ENCODE measurements at regions not wholly inside any gene's neighbourhood (a gene's known extent, or its start where the extent isn't known, plus 50 kb on each side); places are given as distances from the start of the nearest gene placed in this dataset.

GRCh38 chr4:11704186-11704830, 275.6 kb upstream of the HS3ST1 start:
- no peaks in the 10 kb centered on the region for H3K9me3 ChIP-seq (ENCODE audit: low read length)
- H4K20me1 ChIP-seq (ENCODE audit: insufficient read depth) = no peaks in the 10 kb centered on the region
- H3K36me3 ChIP-seq (ENCODE audit: insufficient read depth, low read length) = no peaks in the 10 kb centered on the region
- no peaks in the 10 kb centered on the region for H3K79me2 ChIP-seq (replicated peaks; ENCODE audit: insufficient read depth, low read length)
- H3K27ac ChIP-seq (ENCODE audit: low read length) = no peak overlapping the region
- no peak overlapping the region for H3K4me3 ChIP-seq (ENCODE audit: low read length)
- no peak overlapping the region for H3K4me2 ChIP-seq (ENCODE audit: low read length)
- H2AFZ ChIP-seq (ENCODE audit: low read depth, low read length) = no peak overlapping the region
- H3F3A ChIP-seq (ENCODE audit: insufficient read depth, low read length, poor library complexity, severe bottlenecking) = no peaks in the 10 kb centered on the region
- no peak for TF ChIP-seq RAD21 (conservative IDR thresholded peaks at IDR 0.05)
- no peaks in the 10 kb centered on the region for H3K27me3 ChIP-seq (ENCODE audit: insufficient read depth, low read depth, low read length)
- no peaks in the 10 kb centered on the region for H3K9me2 ChIP-seq (ENCODE audit: insufficient read depth, low read length)
- H3K9ac ChIP-seq (ENCODE audit: low read length) = no peak overlapping the region

GRCh38 chr4:11702886-11703557, 274.3 kb upstream of the HS3ST1 start:
- no peak for TF ChIP-seq CTCF (IDR thresholded peaks at IDR 0.05; ENCODE audit: poor library complexity, severe bottlenecking)
- TF ChIP-seq TAF1 (IDR thresholded peaks at IDR 0.05; ENCODE audit: low read depth) = no peak
- no peak for TF ChIP-seq REST (IDR thresholded peaks at IDR 0.05; ENCODE audit: borderline replicate concordance)
- no peak for TF ChIP-seq SMC3 (conservative IDR thresholded peaks at IDR 0.05; ENCODE audit: poor library complexity)
- no peak for TF ChIP-seq RAD21 (conservative IDR thresholded peaks at IDR 0.05)
- no peak for TF ChIP-seq MXI1 (conservative IDR thresholded peaks at IDR 0.05; ENCODE audit: poor library complexity, severe bottlenecking)
- no peak for TF ChIP-seq EP300 (conservative IDR thresholded peaks at IDR 0.05; ENCODE audit: poor library complexity, severe bottlenecking)
- no peak for TF ChIP-seq POLR2AphosphoS5 (IDR thresholded peaks at IDR 0.05)
- H3K9me3 ChIP-seq (ENCODE audit: low read length) = no peaks in the 10 kb centered on the region

More at GRCh38 chr4:11702886-11703557, 274.3 kb upstream of the HS3ST1 start:
- no peaks in the 10 kb centered on the region for H3F3A ChIP-seq (ENCODE audit: insufficient read depth, low read length, poor library complexity, severe bottlenecking)
- no peaks in the 10 kb centered on the region for H4K20me1 ChIP-seq (ENCODE audit: insufficient read depth)
- H3K9me2 ChIP-seq (ENCODE audit: insufficient read depth, low read length) = no peaks in the 10 kb centered on the region
- no peak overlapping the region for H3K9ac ChIP-seq (ENCODE audit: low read length)
- H3K79me2 ChIP-seq (replicated peaks; ENCODE audit: insufficient read depth, low read length) = no peaks in the 10 kb centered on the region
- no peaks in the 10 kb centered on the region for H3K36me3 ChIP-seq (ENCODE audit: insufficient read depth, low read length)
- H3K4me3 ChIP-seq (ENCODE audit: low read length) = no peak overlapping the region
- H3K27me3 ChIP-seq (ENCODE audit: insufficient read depth, low read depth, low read length) = no peaks in the 10 kb centered on the region
- H3K27ac ChIP-seq (ENCODE audit: low read length) = no peak overlapping the region
- H3K4me2 ChIP-seq (ENCODE audit: low read length) = no peak overlapping the region
- no peak overlapping the region for H2AFZ ChIP-seq (ENCODE audit: low read depth, low read length)
